ENCODE measurements at regions not wholly inside any gene's neighbourhood (a gene's known extent, or its start where the extent isn't known, plus 50 kb on each side); places are given as distances from the start of the nearest gene placed in this dataset.
"Not testable (repeated sequence)": the region's sequence is repeated elsewhere in the genome, so short reads cannot be mapped to it uniquely, and the experiment has no call there.

DNA sequence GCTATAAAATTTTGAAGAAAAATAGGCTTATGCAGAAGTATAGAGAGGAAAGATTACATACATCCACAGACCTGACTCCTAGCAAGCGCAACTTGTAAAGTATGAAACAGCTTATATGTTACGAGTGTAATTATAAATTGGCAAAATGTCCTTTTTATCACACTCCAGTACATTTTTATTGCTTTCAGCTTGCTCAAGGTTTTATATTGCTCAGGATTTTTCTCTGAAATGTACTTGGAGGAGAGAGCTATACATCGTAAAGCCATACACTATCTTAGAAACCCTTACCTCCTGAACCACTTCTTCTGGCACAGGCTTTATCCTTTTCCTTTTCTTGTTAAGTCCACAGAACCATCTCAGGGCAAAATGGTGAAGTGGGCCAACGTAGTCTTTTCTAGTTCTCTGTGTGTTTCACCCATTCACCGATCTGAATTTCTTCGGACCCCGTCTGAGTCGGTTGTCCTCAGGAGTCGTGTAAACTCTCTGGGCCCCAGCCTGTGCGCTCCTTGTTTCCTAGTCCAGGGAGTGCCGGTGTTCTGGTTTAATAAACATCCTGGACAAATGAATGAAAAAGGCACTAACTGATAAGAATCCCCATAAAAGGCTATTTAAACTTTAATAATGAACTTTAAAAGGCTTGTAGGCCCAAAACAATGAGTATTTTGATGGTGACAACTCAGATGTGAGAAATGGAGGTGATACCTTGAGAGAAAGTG, 150.2 kb upstream of the SPATA31A3 start:
- TF ChIP-seq EZH2 (IDR thresholded peaks at IDR 0.05; ENCODE audit: borderline replicate concordance, insufficient read depth, low read depth, low read length, poor library complexity, severe bottlenecking), result not testable (repeated sequence)
- TF ChIP-seq, protein P1, sequence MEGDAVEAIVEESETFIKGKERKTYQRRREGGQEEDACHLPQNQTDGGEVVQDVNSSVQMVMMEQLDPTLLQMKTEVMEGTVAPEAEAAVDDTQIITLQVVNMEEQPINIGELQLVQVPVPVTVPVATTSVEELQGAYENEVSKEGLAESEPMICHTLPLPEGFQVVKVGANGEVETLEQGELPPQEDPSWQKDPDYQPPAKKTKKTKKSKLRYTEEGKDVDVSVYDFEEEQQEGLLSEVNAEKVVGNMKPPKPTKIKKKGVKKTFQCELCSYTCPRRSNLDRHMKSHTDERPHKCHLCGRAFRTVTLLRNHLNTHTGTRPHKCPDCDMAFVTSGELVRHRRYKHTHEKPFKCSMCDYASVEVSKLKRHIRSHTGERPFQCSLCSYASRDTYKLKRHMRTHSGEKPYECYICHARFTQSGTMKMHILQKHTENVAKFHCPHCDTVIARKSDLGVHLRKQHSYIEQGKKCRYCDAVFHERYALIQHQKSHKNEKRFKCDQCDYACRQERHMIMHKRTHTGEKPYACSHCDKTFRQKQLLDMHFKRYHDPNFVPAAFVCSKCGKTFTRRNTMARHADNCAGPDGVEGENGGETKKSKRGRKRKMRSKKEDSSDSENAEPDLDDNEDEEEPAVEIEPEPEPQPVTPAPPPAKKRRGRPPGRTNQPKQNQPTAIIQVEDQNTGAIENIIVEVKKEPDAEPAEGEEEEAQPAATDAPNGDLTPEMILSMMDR (IDR thresholded peaks at IDR 0.05), result not testable (repeated sequence)
